ENCODE measurements at regions not wholly inside any gene's neighbourhood (a gene's known extent, or its start where the extent isn't known, plus 50 kb on each side); places are given as distances from the start of the nearest gene placed in this dataset.

DNA sequence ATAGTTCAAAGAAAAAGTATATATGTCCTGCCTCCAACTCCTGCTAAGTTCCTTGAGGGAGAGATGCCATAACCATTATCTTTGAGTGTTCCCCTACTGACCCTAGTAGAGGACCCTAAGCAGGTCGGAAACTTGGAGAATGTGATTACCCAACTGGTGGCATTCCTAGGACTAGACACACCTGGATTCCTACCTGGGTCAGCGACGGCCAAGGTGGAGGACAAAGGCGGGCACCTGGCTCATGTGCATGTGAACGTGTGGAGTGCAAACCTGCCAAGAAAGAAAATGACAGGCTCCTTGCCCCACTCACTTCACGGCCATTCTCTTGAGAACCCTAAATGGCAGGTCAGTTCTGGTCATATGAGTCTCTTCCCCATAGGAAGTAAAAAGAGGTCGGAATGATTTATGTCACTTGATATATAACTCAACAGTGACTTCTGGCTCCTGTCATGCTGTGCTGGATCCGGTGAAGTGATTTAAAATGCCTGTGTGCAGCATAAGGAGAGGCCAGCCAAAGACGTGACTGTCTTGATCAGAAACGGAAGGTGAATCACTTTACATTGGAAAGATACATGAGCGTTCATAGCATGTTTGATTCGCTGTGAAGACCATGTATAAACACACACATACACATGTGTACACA, 371.6 kb downstream of the EIPR1 start:
- H3K9me3 ChIP-seq, result no peaks in the 10 kb centered on the region
- no peak overlapping the region for H3K4me3 ChIP-seq
- no peak overlapping the region for H3K9ac ChIP-seq (ENCODE audit: low read depth in 2 of 2, low read length in 2 of 2)
- no peaks in the 10 kb centered on the region for H3K27me3 ChIP-seq
- DNase-seq, result no peak
- no peaks in the 10 kb centered on the region for H3K36me3 ChIP-seq
- intact Hi-C loops (cut with DNase I), result no loop called here
- no peaks in the 10 kb centered on the region for H3K4me1 ChIP-seq
- TF ChIP-seq, protein P1, sequence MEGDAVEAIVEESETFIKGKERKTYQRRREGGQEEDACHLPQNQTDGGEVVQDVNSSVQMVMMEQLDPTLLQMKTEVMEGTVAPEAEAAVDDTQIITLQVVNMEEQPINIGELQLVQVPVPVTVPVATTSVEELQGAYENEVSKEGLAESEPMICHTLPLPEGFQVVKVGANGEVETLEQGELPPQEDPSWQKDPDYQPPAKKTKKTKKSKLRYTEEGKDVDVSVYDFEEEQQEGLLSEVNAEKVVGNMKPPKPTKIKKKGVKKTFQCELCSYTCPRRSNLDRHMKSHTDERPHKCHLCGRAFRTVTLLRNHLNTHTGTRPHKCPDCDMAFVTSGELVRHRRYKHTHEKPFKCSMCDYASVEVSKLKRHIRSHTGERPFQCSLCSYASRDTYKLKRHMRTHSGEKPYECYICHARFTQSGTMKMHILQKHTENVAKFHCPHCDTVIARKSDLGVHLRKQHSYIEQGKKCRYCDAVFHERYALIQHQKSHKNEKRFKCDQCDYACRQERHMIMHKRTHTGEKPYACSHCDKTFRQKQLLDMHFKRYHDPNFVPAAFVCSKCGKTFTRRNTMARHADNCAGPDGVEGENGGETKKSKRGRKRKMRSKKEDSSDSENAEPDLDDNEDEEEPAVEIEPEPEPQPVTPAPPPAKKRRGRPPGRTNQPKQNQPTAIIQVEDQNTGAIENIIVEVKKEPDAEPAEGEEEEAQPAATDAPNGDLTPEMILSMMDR (IDR thresholded peaks at IDR 0.05), result no peak
- H3K27ac ChIP-seq, result no peak overlapping the region

DNA sequence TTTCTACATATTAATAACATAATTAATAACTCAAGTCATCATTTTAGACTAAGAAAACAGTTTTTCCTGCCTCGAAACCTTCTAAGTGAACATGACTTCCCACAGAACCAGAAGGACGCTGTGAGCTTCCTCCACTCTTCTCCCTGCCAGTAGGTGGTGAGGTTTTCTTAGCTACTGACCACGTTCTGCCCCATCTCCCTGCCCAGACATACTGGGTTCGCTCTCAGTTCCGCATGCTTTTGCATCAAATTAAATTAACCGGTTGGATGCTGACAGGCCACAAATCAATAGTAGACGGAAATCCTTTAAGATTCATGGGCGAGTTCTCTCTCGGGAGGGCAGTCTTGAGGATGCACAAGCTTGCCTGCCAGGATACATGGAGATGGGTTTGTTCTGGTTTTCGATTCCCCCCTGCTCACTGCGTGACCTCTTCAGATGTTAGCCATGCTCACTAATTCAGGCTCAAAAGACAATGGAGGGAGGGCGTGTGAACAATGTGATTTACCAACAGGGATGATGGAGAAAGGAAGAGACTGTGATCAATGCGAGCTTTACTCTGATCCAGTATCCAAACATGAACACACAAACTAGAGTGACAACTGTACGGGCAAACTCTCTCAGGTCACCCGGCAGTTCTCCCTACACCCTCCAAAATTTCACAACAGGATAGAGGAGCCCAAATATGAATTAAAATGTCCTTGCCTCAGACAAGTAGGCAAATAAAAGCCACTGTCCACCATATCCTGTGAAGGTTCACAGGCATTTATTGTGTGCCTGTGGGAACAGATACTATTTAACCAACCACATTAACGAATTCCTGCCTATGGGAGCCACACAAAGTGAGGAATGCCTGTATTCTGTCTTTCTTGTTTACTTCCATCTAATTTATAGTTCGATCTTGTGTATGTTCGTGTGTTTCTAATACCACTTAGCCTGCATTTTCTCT, 375.7 kb downstream of the EIPR1 start:
- TF ChIP-seq, protein P1 (IDR thresholded peaks at IDR 0.05), result no peak
- no peaks in the 10 kb centered on the region for H3K9me3 ChIP-seq
- H3K4me3 ChIP-seq, result no peak overlapping the region
- no peak overlapping the region for H3K9ac ChIP-seq (ENCODE audit: low read depth in 2 of 2, low read length in 2 of 2)
- H3K4me1 ChIP-seq, result no peaks in the 10 kb centered on the region
- intact Hi-C loops (cut with DNase I), result no loop called here
- no peak overlapping the region for H3K27ac ChIP-seq
- no peaks in the 10 kb centered on the region for H3K27me3 ChIP-seq
- no peak for DNase-seq
- no peaks in the 10 kb centered on the region for H3K36me3 ChIP-seq

DNA sequence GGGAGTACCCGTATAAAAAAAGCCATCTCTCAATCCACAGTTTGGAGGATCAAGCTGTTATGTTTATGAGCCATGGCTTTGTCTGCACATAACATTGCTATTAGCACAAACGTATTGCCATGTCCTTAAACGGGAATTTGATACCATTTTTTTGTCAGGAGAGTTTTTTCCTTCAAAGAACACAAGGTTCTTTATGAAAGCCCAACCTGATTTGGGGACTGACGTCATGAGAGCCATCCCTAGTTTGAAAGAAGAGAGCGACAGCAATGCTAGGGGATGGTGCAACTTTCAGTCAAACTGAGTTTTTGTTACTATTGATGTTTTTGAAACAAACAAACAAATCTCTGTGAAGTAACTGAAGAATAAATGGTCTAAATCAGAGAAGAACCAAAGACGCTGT, 376.6 kb downstream of the EIPR1 start:
- intact Hi-C loops (cut with DNase I), result no loop called here
- TF ChIP-seq, protein P1 (IDR thresholded peaks at IDR 0.05), result no peak
- Histone ChIP-seq H3K9me3 (no peaks in the 10 kb centered on the region), H3K4me3 (no peak overlapping the region), H3K27ac (no peak overlapping the region), H3K9ac (ENCODE audit: low read depth in 2 of 2, low read length in 2 of 2) (no peak overlapping the region), H3K4me1 (no peaks in the 10 kb centered on the region), H3K36me3 (no peaks in the 10 kb centered on the region), H3K27me3 (no peaks in the 10 kb centered on the region)
- no peak for DNase-seq

DNA sequence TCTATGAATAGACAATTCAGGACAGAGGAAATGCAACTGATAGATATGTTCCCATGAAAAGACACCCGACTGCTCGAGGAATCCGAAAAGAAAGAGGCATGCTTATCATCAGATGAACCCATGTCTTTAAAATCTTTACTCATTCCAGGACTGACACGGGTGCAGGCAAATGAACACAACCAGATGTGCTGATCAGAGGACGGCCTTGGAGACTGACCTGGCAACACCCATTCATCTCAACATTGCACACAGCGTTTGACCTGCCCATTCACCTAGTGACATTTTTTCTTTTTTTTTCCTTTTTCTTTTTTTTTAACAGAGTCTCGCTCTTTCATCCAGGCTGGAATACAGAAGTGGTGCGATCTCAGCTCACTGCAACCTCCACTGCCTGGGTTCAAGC, 377.5 kb downstream of the EIPR1 start:
- TF ChIP-seq, protein P1 (IDR thresholded peaks at IDR 0.05), result no peak
- no peak for DNase-seq
- H3K9ac ChIP-seq (ENCODE audit: low read depth in 2 of 2, low read length in 2 of 2), result no peak overlapping the region
- no peaks in the 10 kb centered on the region for H3K4me1 ChIP-seq
- no peak overlapping the region for H3K27ac ChIP-seq
- H3K36me3 ChIP-seq, result no peaks in the 10 kb centered on the region
- H3K27me3 ChIP-seq, result no peaks in the 10 kb centered on the region
- H3K9me3 ChIP-seq, result no peaks in the 10 kb centered on the region
- intact Hi-C loops (cut with DNase I), result no loop called here
- no peak overlapping the region for H3K4me3 ChIP-seq

DNA sequence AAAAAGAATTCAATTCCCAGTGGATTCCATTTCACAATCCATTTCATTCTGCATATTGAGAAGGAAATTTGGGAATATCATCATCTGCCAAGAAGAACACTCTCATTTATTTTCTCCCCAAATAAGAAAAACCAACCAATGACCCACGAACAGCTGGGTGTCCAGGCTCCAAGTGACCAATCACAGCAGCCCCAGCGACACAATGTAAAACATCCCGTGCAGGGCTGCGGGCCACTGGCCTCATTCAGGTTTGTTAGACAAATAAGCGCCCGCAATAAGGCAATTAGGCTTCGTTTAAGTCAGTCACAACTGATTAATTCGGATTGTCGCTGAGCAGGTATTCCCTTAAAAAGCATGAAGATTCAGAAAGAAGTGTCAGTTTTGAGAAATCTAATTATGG, 378.6 kb downstream of the EIPR1 start:
- Histone ChIP-seq H3K27me3 (no peaks in the 10 kb centered on the region), H3K27ac (no peak overlapping the region), H3K36me3 (no peaks in the 10 kb centered on the region), H3K4me3 (no peak overlapping the region), H3K9me3 (no peaks in the 10 kb centered on the region), H3K4me1 (no peaks in the 10 kb centered on the region), H3K9ac (ENCODE audit: low read depth in 2 of 2, low read length in 2 of 2) (no peak overlapping the region)
- intact Hi-C loops (cut with DNase I), result no loop called here
- TF ChIP-seq, protein P1 (IDR thresholded peaks at IDR 0.05), result no peak
- no peak for DNase-seq

Data from colonic mucosa (tissue), 4 donors.